Endothelial cell of umbilical vein (primary cell): ENCODE measurements at regions not wholly inside any gene's neighbourhood (a gene's known extent, or its start where the extent isn't known, plus 50 kb on each side); places are given as distances from the start of the nearest gene placed in this dataset.

Experiments
- EZH2 ChIP-seq: IDR thresholded peaks from 2 replicates; pipeline ENCODE4 v1.6.1; 2012; ENCODE audit warnings: borderline replicate concordance, low read depth, mild to moderate bottlenecking, moderate library complexity, low read length, inconsistent platforms; ENCODE audit not compliant: severe bottlenecking
- JUN ChIP-seq: IDR thresholded peaks from 2 replicates; pipeline ENCODE4 v1.6.1; 2011; ENCODE audit warnings: borderline replicate concordance, low read depth; ENCODE audit not compliant: insufficient read length, insufficient read depth
- MYC ChIP-seq: IDR thresholded peaks from one replicate; pipeline ENCODE4 v1.6.1; 2011; ENCODE audit warnings: mild to moderate bottlenecking, low read depth, low read length
- POLR2A ChIP-seq: IDR thresholded peaks from 2 replicates; pipeline ENCODE4 v1.6.1; 2012; ENCODE audit warnings: low read depth, mild to moderate bottlenecking, control low read depth, low read length
- TF ChIP-seq, protein P1 (sequence below), 2 donors: IDR thresholded peaks; 1 replicate in 1 of 2; 2 replicates in 1 of 2; pipeline ENCODE4 v1.5.1; 2011; ENCODE audit warnings: low read length in 2 of 2, mild to moderate bottlenecking in 2 of 2, moderate library complexity in 2 of 2, control low read depth in 1 of 2, inconsistent platforms in 1 of 2, low read depth in 1 of 2; ENCODE audit not compliant: insufficient read depth in 1 of 2; ENCODE audit errors: extremely low read depth in 1 of 2
- TF ChIP-seq, protein P2 (sequence below): IDR thresholded peaks from 2 replicates; pipeline ENCODE4 v1.6.1; 2011; ENCODE audit not compliant: insufficient read depth, insufficient read length

DNA sequence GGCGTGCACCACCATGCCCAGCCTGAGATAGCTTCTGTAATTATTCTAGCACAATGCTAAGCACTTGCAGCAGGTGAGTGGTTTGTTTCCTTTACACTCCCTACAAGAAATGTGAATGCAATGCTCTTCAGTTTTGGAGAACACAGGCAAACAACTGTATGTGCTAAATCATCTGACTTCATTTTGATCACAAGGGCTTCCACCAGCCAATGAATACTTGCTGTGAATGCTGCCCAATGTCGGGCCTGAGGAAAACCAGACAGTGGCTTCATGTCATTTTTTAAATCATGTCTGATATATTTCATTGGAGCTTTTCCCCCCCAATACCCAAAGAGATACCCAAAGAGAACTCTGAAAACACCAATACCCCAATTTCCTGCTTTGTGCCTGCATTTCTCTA lies 155.6 kb upstream of the XPO1 start:
- TF ChIP-seq, protein P1, sequence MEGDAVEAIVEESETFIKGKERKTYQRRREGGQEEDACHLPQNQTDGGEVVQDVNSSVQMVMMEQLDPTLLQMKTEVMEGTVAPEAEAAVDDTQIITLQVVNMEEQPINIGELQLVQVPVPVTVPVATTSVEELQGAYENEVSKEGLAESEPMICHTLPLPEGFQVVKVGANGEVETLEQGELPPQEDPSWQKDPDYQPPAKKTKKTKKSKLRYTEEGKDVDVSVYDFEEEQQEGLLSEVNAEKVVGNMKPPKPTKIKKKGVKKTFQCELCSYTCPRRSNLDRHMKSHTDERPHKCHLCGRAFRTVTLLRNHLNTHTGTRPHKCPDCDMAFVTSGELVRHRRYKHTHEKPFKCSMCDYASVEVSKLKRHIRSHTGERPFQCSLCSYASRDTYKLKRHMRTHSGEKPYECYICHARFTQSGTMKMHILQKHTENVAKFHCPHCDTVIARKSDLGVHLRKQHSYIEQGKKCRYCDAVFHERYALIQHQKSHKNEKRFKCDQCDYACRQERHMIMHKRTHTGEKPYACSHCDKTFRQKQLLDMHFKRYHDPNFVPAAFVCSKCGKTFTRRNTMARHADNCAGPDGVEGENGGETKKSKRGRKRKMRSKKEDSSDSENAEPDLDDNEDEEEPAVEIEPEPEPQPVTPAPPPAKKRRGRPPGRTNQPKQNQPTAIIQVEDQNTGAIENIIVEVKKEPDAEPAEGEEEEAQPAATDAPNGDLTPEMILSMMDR (IDR thresholded peaks at IDR 0.05; ENCODE audit: extremely low read depth in 1 of 2, insufficient read depth in 1 of 2, low read depth in 1 of 2, low read length in 2 of 2) = no peak
- TF ChIP-seq POLR2A (no peak), EZH2 (no peak), MYC (no peak), JUN (no peak)
- TF ChIP-seq, protein P2, sequence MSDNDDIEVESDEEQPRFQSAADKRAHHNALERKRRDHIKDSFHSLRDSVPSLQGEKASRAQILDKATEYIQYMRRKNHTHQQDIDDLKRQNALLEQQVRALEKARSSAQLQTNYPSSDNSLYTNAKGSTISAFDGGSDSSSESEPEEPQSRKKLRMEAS = no peak
